B cell (primary cell): ENCODE measurements at regions not wholly inside any gene's neighbourhood (a gene's known extent, or its start where the extent isn't known, plus 50 kb on each side); places are given as distances from the start of the nearest gene placed in this dataset.

Experiments
- ATAC-seq: fragments of 200-7000 bp; cut with Tn5 transposase; one replicate; pipeline ENCODE4 v1.10.0; 2021; ENCODE audit warnings: low read depth, mild to moderate bottlenecking, moderate number of reproducible peaks, moderate library complexity
- CTCF ChIA-PET: fragments of 350-600 bp; sonication (Branson Sonifier 250); formaldehyde crosslinking; loops from one replicate; lab custom pipeline; 2021; ENCODE audit warnings: antibody characterized with exemption, inconsistent platforms; lab: Charles Lee
- POLR2A ChIA-PET: fragments of 350-600 bp; sonication (Branson Sonifier 250); formaldehyde crosslinking; loops from one replicate; lab custom pipeline; 2021; ENCODE audit warnings: antibody characterized with exemption; lab: Charles Lee
- DNase-seq: peaks from one replicate; pipeline ENCODE4 v3.0.0; 2013
- H2AFZ ChIP-seq: 2 replicates; pipeline ENCODE4 v1.6.1; 2012; ENCODE audit warnings: mild to moderate bottlenecking, low read depth, low read length; ENCODE audit not compliant: insufficient read depth, poor library complexity, severe bottlenecking
- H3K27ac ChIP-seq, 2 donors: 1 replicate in 1 of 2; 2 replicates in 1 of 2; pipeline ENCODE4 v1.5.1; 2012 to 2013; ENCODE audit warnings: low read length in 2 of 2, mild to moderate bottlenecking in 2 of 2, moderate library complexity in 1 of 2
- H3K27me3 ChIP-seq, 4 experiments: fragments of 200-600 bp in 1 of 4; sonication (generic) in 1 of 4; replicated peaks in 1 of 4; 1 replicate in 2 of 4; 2 replicates in 2 of 4; pipeline versions ENCODE4 v1.6.1 to v1.7.0; 2013 to 2016; ENCODE audit warnings: low read length in 3 of 4, mild to moderate bottlenecking in 2 of 4, mixed read lengths in 1 of 4, moderate library complexity in 1 of 4; ENCODE audit not compliant: insufficient read depth in 4 of 4, control insufficient read depth in 3 of 4; ENCODE audit errors: control extremely low read depth in 1 of 4
- H3K36me3 ChIP-seq, 2 experiments: replicated peaks in 1 of 2; 1 replicate in 1 of 2; 2 replicates in 1 of 2; pipeline versions ENCODE4 v1.6.1 to v1.7.1; 2013; ENCODE audit warnings: low read length in 1 of 2; ENCODE audit not compliant: insufficient read depth in 2 of 2, control insufficient read depth in 1 of 2; ENCODE audit errors: control extremely low read depth in 1 of 2, extremely low read depth in 1 of 2
- H3K4me1 ChIP-seq, 2 donors: fragments of 200-600 bp in 1 of 2; sonication (generic) in 1 of 2; 1 replicate in 1 of 2; 2 replicates in 1 of 2; pipeline versions ENCODE4 v1.5.1 to v1.6.1; 2013 to 2017; ENCODE audit warnings: low read length in 2 of 2; ENCODE audit not compliant: control insufficient read depth in 2 of 2, insufficient read depth in 2 of 2
- H3K4me2 ChIP-seq: replicated peaks from 2 replicates; pipeline ENCODE3; 2012; ENCODE audit warnings: mild to moderate bottlenecking, low read depth, low read length; ENCODE audit not compliant: poor library complexity, severe bottlenecking
- H3K4me3 ChIP-seq, 5 experiments: fragments of 200-600 bp in 1 of 5; sonication (generic) in 1 of 5; 1 replicate in 3 of 5; 2 replicates in 2 of 5; pipeline versions ENCODE4 v1.5.1 to v1.7.0; 2011 to 2016; ENCODE audit warnings: low read length in 4 of 5, mild to moderate bottlenecking in 4 of 5, low read depth in 2 of 5, control low read depth in 1 of 5, moderate library complexity in 1 of 5; ENCODE audit not compliant: insufficient read depth in 1 of 5; ENCODE audit errors: control extremely low read depth in 1 of 5, extremely low read depth in 1 of 5
- H3K79me2 ChIP-seq: fragments of 200-600 bp; sonication (generic); one replicate; pipeline ENCODE4 v1.6.0; 2016; ENCODE audit warnings: low read length; ENCODE audit not compliant: control insufficient read depth, insufficient read depth
- H3K9ac ChIP-seq: fragments of 200-600 bp; sonication (generic); 2 replicates; pipeline ENCODE4 v1.6.1; 2017; ENCODE audit warnings: mild to moderate bottlenecking, low read length, moderate library complexity
- H3K9me3 ChIP-seq, 3 donors: one replicate each; pipeline versions ENCODE4 v1.6.1 to v1.7.1; 2013; ENCODE audit warnings: low read length in 2 of 3; ENCODE audit not compliant: control insufficient read depth in 2 of 3, insufficient read depth in 1 of 3; ENCODE audit errors: control extremely low read depth in 1 of 3
- H4K20me1 ChIP-seq: 2 replicates; pipeline ENCODE4 v1.6.0; 2012; ENCODE audit warnings: mild to moderate bottlenecking, low read length; ENCODE audit not compliant: insufficient read depth, control insufficient read depth, poor library complexity, severe bottlenecking
- H3K27ac Mint-ChIP-seq: one replicate; pipeline ENCODE4 v1.8.0; 2021; ENCODE audit warnings: mixed read lengths
- H3K27me3 Mint-ChIP-seq: one replicate; pipeline ENCODE4 v1.8.0; 2021; ENCODE audit warnings: mixed read lengths
- H3K4me1 Mint-ChIP-seq: one replicate; pipeline ENCODE4 v1.8.0; 2021; ENCODE audit warnings: mixed read lengths
- H3K4me3 Mint-ChIP-seq: one replicate; pipeline ENCODE4 v1.8.0; 2021; ENCODE audit warnings: mixed read lengths
- H3K9me3 Mint-ChIP-seq: one replicate; pipeline ENCODE4 v1.8.0; 2022; ENCODE audit warnings: mixed read lengths; ENCODE audit not compliant: insufficient read depth
- CTCF ChIP-seq: fragments of 200-600 bp; IDR thresholded peaks from one replicate; pipeline ENCODE4 v1.8.0; 2022; ENCODE audit warnings: antibody characterized with exemption, mild to moderate bottlenecking
- EZH2 ChIP-seq: IDR thresholded peaks from 2 replicates; pipeline ENCODE4 v1.6.1; 2012; ENCODE audit warnings: borderline replicate concordance, low read depth, mild to moderate bottlenecking, moderate library complexity, low read length; ENCODE audit not compliant: insufficient read depth, poor library complexity, severe bottlenecking
- WGBS: methylation state at CpG from one replicate; pipeline ENCODE4 v1.1.5; 2013; ENCODE audit warnings: missing lambda C conversion rate; ENCODE audit not compliant: insufficient coverage; 5-methylcytosine and 5-hydroxymethylcytosine counted together
- intact Hi-C: fragments of 100-400 bp; cut with micrococcal nuclease; formaldehyde crosslinking; loops from one replicate; pipeline ENCODE4 v1.10.0; 2022

- Histone ChIP-seq H4K20me1 (no peaks in the 10 kb centered on the region), H3K36me3 (no peaks in the 10 kb centered on the region), H3K79me2 (no peaks in the 10 kb centered on the region), H3K4me2 (no peak overlapping the region), H3K4me3 (no peak overlapping the region), H3K27me3 (no peaks in the 10 kb centered on the region), H3K27ac (no peak overlapping the region), H3K9me3 (peaks cover 0 to 4% (median 1%) of the 10 kb centered on the region in 3 donors), H2AFZ (no peak overlapping the region), H3K9ac (no peak overlapping the region), H3K4me1 (no peaks in the 10 kb centered on the region)
- TF ChIP-seq CTCF: no peak
- TF ChIP-seq EZH2: no peak
- ATAC-seq (no peak), DNase-seq (no peak)
- CTCF ChIA-PET: no interaction called here
- Mint-ChIP-seq H3K9me3 (peaks cover 2% of the 10 kb centered on the region), H3K27me3 (no peaks in the 10 kb centered on the region), H3K27ac (no peak overlapping the region), H3K4me3 (no peak overlapping the region), H3K4me1 (no peaks in the 10 kb centered on the region)
- intact Hi-C loops: no loop called here
- POLR2A ChIA-PET: no interaction called here
Measured at GRCh38 chr11:87523276-87523675, 485.5 kb downstream of the TMEM135 start.

- no peaks in the 10 kb centered on the region for H3K9me3 Mint-ChIP-seq
- Histone ChIP-seq H3K27ac (no peak overlapping the region), H3K9me3 (peaks cover 0 to 1% (median 0%) of the 10 kb centered on the region in 3 donors), H3K4me3 (no peak overlapping the region), H4K20me1 (no peaks in the 10 kb centered on the region), H3K79me2 (no peaks in the 10 kb centered on the region), H3K4me2 (no peak overlapping the region), H2AFZ (no peak overlapping the region), H3K9ac (no peak overlapping the region), H3K4me1 (no peaks in the 10 kb centered on the region), H3K27me3 (no peaks in the 10 kb centered on the region), H3K36me3 (no peaks in the 10 kb centered on the region)
- no peaks in the 10 kb centered on the region for H3K27me3 Mint-ChIP-seq
- WGBS: no CpG with 5 or more reads among the region's 1 CpG
- no peak for DNase-seq
- intact Hi-C loops: no loop called here
- ATAC-seq: no peak
- H3K4me3 Mint-ChIP-seq: no peak overlapping the region
- no peaks in the 10 kb centered on the region for H3K4me1 Mint-ChIP-seq
- CTCF ChIA-PET: no interaction called here
- no peak overlapping the region for H3K27ac Mint-ChIP-seq
- no peak for TF ChIP-seq EZH2
- no peak for TF ChIP-seq CTCF
- POLR2A ChIA-PET: no interaction called here
Measured at GRCh38 chr11:87518266-87518665, 480.5 kb downstream of the TMEM135 start.
